HFFc6 (cell line): ENCODE measurements at regions not wholly inside any gene's neighbourhood (a gene's known extent, or its start where the extent isn't known, plus 50 kb on each side); places are given as distances from the start of the nearest gene placed in this dataset.

Experiments used
- DNase-seq: peaks from one replicate; pipeline ENCODE4 v3.0.0-alpha.2; 2018
- H3K27ac Mint-ChIP-seq: 2 replicates; pipeline ENCODE4 v1.8.0; 2020; ENCODE audit warnings: mild to moderate bottlenecking, mixed read lengths
- H3K27me3 Mint-ChIP-seq: 2 replicates; pipeline ENCODE4 v1.8.0; 2021; ENCODE audit warnings: mild to moderate bottlenecking, moderate library complexity, mixed read lengths; ENCODE audit not compliant: insufficient read depth
- H3K36me3 Mint-ChIP-seq: 2 replicates; pipeline ENCODE4 v1.8.0; 2021; ENCODE audit warnings: low read depth, mixed read lengths
- H3K4me1 Mint-ChIP-seq: 2 replicates; pipeline ENCODE4 v1.8.0; 2020; ENCODE audit warnings: low read depth, mixed read lengths
- H3K4me3 Mint-ChIP-seq: 2 replicates; pipeline ENCODE4 v1.8.0; 2020; ENCODE audit warnings: mild to moderate bottlenecking, moderate library complexity, mixed read lengths
- H3K9me3 Mint-ChIP-seq: 2 replicates; pipeline ENCODE4 v1.8.0; 2020; ENCODE audit warnings: mild to moderate bottlenecking, mixed read lengths
- CTCF ChIP-seq: fragments of 200-600 bp; sonication (generic); IDR thresholded peaks from 2 replicates; pipeline ENCODE4 v1.5.0; 2021; ENCODE audit warnings: antibody characterized with exemption, mild to moderate bottlenecking

GRCh38 chr4:27787195-27787594, 926.6 kb downstream of the STIM2 start:
- Mint-ChIP-seq H3K4me1 (peaks cover 52% of the 10 kb centered on the region), H3K4me3 (no peak overlapping the region), H3K36me3 (no peaks in the 10 kb centered on the region), H3K27ac (no peak overlapping the region), H3K9me3 (no peaks in the 10 kb centered on the region), H3K27me3 (no peaks in the 10 kb centered on the region; the same call in 1 of the 2 replicates)
- no peak for DNase-seq
- TF ChIP-seq CTCF, result no peak

- TF ChIP-seq CTCF, result no peak
- DNase-seq, result peak; percentile 39
- Mint-ChIP-seq H3K27me3 (no peaks in the 10 kb centered on the region), H3K4me3 (peak overlapping the region; percentile 55; the same call in 1 of the 2 replicates), H3K36me3 (no peaks in the 10 kb centered on the region), H3K9me3 (no peaks in the 10 kb centered on the region), H3K27ac (peak overlapping the region; percentile 51; the same call in 1 of the 2 replicates), H3K4me1 (peaks cover 57% of the 10 kb centered on the region)
These were observed 929.1 kb downstream of the STIM2 start for GRCh38 chr4:27789773-27790172.

- Mint-ChIP-seq H3K9me3 (no peaks in the 10 kb centered on the region), H3K4me1 (peaks cover 57% of the 10 kb centered on the region), H3K36me3 (no peaks in the 10 kb centered on the region), H3K27ac (peak overlapping the region; percentile 58; the same call in 1 of the 2 replicates), H3K4me3 (peak overlapping the region; percentile 55; the same call in 1 of the 2 replicates), H3K27me3 (no peaks in the 10 kb centered on the region)
- peak; percentile 39 for DNase-seq
- TF ChIP-seq CTCF, result no peak
These were observed 930.3 kb downstream of the STIM2 start for GRCh38 chr4:27790911-27791310.

GRCh38 chr4:27791640-27792039, 931.0 kb downstream of the STIM2 start:
- Mint-ChIP-seq H3K4me1 (peaks cover 61% of the 10 kb centered on the region), H3K9me3 (no peaks in the 10 kb centered on the region), H3K27ac (peak overlapping the region; percentile 45), H3K4me3 (peak overlapping the region; percentile 52), H3K36me3 (no peaks in the 10 kb centered on the region), H3K27me3 (no peaks in the 10 kb centered on the region)
- peak; percentile 74 for DNase-seq
- no peak for TF ChIP-seq CTCF

GRCh38 chr4:27807207-27807606, 946.6 kb downstream of the STIM2 start:
- peak overlapping the region; percentile 31; the same call in 1 of the 2 replicates for H3K4me3 Mint-ChIP-seq
- no peak overlapping the region for H3K27ac Mint-ChIP-seq
- peak; percentile 49 for DNase-seq

More at GRCh38 chr4:27807207-27807606, 946.6 kb downstream of the STIM2 start:
- Mint-ChIP-seq H3K4me1 (peaks cover 15% of the 10 kb centered on the region), H3K36me3 (no peaks in the 10 kb centered on the region), H3K27me3 (peaks cover 9% of the 10 kb centered on the region), H3K9me3 (no peaks in the 10 kb centered on the region)
- no peak for TF ChIP-seq CTCF
